GM19351 (cell line): ENCODE measurements at regions not wholly inside any gene's neighbourhood (a gene's known extent, or its start where the extent isn't known, plus 50 kb on each side); places are given as distances from the start of the nearest gene placed in this dataset.
"Not testable (repeated sequence)": the region's sequence is repeated elsewhere in the genome, so short reads cannot be mapped to it uniquely, and the experiment has no call there.

Experiments
- ATAC-seq: cut with Tn5 transposase; IDR thresholded peaks from one replicate; pipeline ENCODE4 v1.9.1; 2021; ENCODE audit warnings: mild to moderate bottlenecking, moderate library complexity; ENCODE audit not compliant: unreplicated experiment

DNA sequence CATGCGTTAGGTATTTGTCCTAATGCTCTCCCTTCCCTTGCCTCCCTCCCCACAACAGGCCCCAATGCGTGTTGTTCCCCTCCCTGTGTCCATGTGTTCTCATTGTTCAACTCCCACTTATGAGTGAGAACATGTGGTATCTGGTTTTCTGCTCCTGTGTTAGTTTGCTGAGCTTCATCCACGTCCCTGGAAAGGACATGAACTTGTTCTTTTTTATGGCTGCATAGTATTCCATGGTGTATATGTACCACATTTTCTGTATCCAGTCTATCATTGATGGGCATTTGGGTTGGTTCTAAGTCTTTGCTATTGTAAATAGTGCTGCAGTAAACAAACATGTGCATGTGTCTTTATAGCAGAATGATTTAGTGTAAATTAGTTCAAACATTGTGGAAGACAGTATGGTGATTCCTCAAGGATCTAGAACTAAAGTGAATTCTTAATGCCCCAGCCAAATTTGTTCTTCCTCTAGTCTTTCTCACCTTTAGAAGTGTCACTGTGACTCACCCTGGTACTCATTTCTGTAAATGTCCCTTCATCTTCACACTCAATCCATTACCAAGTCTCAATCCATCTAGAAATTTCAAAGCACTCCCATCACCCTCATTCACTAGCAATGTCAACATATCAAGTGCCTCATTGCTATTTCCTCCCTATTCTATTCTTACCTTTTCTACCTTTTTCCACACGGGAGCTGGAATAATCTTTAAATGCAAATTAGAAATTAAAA lies 123.9 kb downstream of the MREG start:
- not testable (repeated sequence) for ATAC-seq

GRCh38 chr2:215888680-215889079 lies 124.7 kb downstream of the MREG start:
- ATAC-seq = no peak

GRCh38 chr2:215887303-215887702 lies 126.0 kb downstream of the MREG start:
- ATAC-seq = no peak

DNA sequence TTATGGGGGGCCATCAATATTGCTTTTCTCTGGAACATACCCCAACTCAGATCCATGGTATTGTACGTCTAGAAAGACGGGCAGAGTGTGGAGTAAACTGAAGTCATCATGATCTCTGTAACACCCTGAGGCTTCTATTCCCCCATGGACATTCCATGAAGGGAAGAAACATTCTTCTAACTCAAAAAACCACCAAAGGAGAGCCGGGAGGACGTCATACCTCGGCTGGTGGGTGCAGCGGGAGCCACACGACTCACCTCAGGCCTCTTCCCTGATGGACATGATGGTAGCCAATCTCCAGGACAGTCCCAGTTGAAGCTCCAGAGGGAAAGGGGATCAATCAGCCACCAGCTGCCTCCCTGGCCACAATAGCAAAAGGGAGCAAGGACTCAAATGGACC lies 127.3 kb downstream of the MREG start:
- no peak for ATAC-seq

- ATAC-seq = no peak
Measured at GRCh38 chr2:215885536-215885935, 127.8 kb downstream of the MREG start.

GRCh38 chr2:215884451-215885087 lies 128.8 kb downstream of the MREG start:
- ATAC-seq = no peak

- peak; percentile 78 for ATAC-seq
Measured at GRCh38 chr2:215883799-215884198, 129.6 kb downstream of the MREG start.

GRCh38 chr2:215882689-215883088 lies 130.7 kb downstream of the MREG start:
- no peak for ATAC-seq

GRCh38 chr2:215881582-215881981 lies 131.8 kb downstream of the MREG start:
- ATAC-seq = no peak

DNA sequence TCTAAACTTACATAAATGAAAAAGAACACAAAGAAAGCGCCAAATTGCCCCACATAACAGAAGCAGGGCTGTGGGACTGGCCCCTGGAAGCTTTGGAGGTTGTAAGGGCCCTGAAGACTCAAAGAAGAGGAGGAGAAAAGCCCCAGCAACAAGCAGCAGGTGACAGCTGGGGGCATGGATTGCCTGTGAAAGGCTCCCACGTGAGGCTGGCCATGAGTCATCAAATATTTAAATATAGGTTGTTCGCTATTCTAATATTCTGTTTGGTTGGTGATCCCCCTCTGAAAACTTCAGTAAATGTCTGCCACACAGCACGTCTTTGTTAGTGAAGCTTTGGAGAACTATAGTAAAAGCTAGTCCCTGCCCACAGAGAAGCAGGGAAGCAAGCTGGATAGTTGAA lies 132.4 kb downstream of the MREG start:
- ATAC-seq = peak; percentile 58

- no peak for ATAC-seq
Measured at GRCh38 chr2:215879977-215880940, 133.1 kb downstream of the MREG start.

- no peak for ATAC-seq
Measured at GRCh38 chr2:215879331-215879730, 134.0 kb downstream of the MREG start.

GRCh38 chr2:215878476-215879063 lies 134.8 kb downstream of the MREG start:
- no peak for ATAC-seq

DNA sequence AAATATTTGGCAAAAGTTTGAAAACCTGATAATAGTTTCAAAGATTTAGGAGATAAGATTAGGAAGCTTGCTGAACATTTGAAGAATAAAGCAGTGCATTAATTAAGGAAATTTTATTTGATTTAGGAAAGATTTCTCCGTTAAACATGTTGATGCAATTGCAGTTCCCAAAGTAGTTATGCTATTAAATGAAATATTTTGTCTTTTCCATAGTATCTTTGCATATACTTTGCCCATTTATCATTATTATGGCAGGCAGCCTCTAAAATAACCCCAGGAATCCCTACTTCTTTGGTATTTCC lies 136.5 kb downstream of the MREG start:
- no peak for ATAC-seq

DNA sequence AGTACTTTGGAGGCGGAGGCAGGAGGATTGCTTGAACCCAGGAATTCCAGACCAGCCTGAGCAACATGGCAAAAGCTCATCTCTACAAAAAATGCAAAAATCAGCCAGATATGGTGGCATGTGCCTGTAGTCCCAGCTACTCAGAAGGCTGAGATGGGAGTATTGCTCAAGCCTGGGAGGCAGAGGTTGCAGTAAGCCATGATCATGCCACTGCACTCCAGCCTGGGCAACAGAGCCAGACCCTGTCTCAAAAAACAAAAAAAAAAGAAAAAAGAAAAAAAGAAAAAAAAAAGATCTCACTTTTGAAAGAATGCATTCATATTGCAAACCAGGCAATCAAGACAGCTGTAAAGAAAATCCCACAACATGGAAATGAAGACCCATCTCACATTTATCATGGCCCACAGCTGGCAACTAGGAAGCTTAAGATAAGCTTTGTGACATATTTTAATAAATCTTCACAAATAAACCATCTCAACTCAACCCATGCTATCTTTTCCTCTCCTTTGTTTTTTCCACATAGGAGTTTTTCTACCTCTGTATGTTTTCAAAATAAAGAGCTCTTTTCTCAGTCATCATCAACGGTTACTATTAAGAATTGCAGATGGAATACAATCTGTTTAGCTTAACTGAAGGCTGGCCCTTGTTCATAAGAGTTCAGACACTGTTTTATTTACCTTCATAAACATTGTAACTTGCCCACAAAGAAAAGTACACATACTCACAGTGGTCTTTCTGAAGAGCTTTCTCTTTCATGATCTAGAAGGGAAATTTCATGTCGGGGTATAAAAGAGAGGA lies 137.0 kb downstream of the MREG start:
- ATAC-seq = no peak

- ATAC-seq = no peak
Measured at GRCh38 chr2:215874418-215874817, 138.9 kb downstream of the MREG start.

- peak; percentile 74 for ATAC-seq
Measured at GRCh38 chr2:215870986-215871385, 142.4 kb downstream of the MREG start.

GRCh38 chr2:215870088-215870490 lies 143.3 kb downstream of the MREG start:
- ATAC-seq = no peak

- ATAC-seq = no peak
Measured at GRCh38 chr2:215868846-215869543, 144.4 kb downstream of the MREG start.

- ATAC-seq = no peak
Measured at GRCh38 chr2:215866606-215867005, 146.7 kb downstream of the MREG start.
